ENCODE measurements at regions not wholly inside any gene's neighbourhood (a gene's known extent, or its start where the extent isn't known, plus 50 kb on each side); places are given as distances from the start of the nearest gene placed in this dataset.
"Not testable (repeated sequence)": the region's sequence is repeated elsewhere in the genome, so short reads cannot be mapped to it uniquely, and the experiment has no call there.

GRCh38 chr3:72523429-72524151, 324.7 kb downstream of the SHQ1 start:
- no peak for DNase-seq

- no peak for DNase-seq
Measured at GRCh38 chr3:72520690-72521308, 327.4 kb downstream of the SHQ1 start.

GRCh38 chr3:72519946-72520604, 328.2 kb downstream of the SHQ1 start:
- DNase-seq, result no peak

GRCh38 chr3:72517921-72518424, 330.3 kb downstream of the SHQ1 start:
- no peak for DNase-seq

- DNase-seq, result no peak
Measured at GRCh38 chr3:72517336-72517735, 330.9 kb downstream of the SHQ1 start.

- no peak for DNase-seq
Measured at GRCh38 chr3:72516361-72516760, 331.9 kb downstream of the SHQ1 start.

- no peak for DNase-seq
Measured at GRCh38 chr3:72515941-72516340, 332.3 kb downstream of the SHQ1 start.

GRCh38 chr3:72515281-72515680, 333.0 kb downstream of the SHQ1 start:
- DNase-seq, result no peak

- no peak for DNase-seq
Measured at GRCh38 chr3:72510247-72510646, 338.0 kb downstream of the SHQ1 start.

- DNase-seq, result no peak
Measured at GRCh38 chr3:72505539-72506405, 342.5 kb downstream of the SHQ1 start.

- DNase-seq, result not testable (repeated sequence)
Measured at GRCh38 chr3:72497501-72497900, 350.7 kb downstream of the SHQ1 start.

- no peak for DNase-seq
Measured at GRCh38 chr3:72496051-72496670, 352.1 kb downstream of the SHQ1 start.

- no peak for DNase-seq
Measured at GRCh38 chr3:72494626-72495025, 353.6 kb downstream of the SHQ1 start.

GRCh38 chr3:72494130-72494529, 354.1 kb downstream of the SHQ1 start:
- DNase-seq, result no peak

- DNase-seq, result no peak
Measured at GRCh38 chr3:72492240-72492639, 356.0 kb downstream of the SHQ1 start.

- DNase-seq, result no peak
Measured at GRCh38 chr3:72490688-72491435, 357.4 kb downstream of the SHQ1 start.

- DNase-seq, result no peak
Measured at GRCh38 chr3:72489901-72490300, 358.3 kb downstream of the SHQ1 start.

GRCh38 chr3:72488738-72489035, 359.6 kb downstream of the SHQ1 start:
- no peak for DNase-seq

- DNase-seq, result no peak
Measured at GRCh38 chr3:72487946-72488737, 360.1 kb downstream of the SHQ1 start.

- no peak for DNase-seq
Measured at GRCh38 chr3:72487078-72487765, 361.0 kb downstream of the SHQ1 start.

- DNase-seq, result no peak
Measured at GRCh38 chr3:72485641-72486040, 362.6 kb downstream of the SHQ1 start.

Data from NCI-H1930 (cell line).